ENCODE measurements at regions not wholly inside any gene's neighbourhood (a gene's known extent, or its start where the extent isn't known, plus 50 kb on each side); places are given as distances from the start of the nearest gene placed in this dataset.

GRCh38 chr11:105193260-105193659 lies 53.7 kb upstream of the CARD18 start:
- no peak for TF ChIP-seq EZH2phosphoT487 (IDR thresholded peaks at IDR 0.05; ENCODE audit: borderline replicate concordance)
- TF ChIP-seq, protein P1, sequence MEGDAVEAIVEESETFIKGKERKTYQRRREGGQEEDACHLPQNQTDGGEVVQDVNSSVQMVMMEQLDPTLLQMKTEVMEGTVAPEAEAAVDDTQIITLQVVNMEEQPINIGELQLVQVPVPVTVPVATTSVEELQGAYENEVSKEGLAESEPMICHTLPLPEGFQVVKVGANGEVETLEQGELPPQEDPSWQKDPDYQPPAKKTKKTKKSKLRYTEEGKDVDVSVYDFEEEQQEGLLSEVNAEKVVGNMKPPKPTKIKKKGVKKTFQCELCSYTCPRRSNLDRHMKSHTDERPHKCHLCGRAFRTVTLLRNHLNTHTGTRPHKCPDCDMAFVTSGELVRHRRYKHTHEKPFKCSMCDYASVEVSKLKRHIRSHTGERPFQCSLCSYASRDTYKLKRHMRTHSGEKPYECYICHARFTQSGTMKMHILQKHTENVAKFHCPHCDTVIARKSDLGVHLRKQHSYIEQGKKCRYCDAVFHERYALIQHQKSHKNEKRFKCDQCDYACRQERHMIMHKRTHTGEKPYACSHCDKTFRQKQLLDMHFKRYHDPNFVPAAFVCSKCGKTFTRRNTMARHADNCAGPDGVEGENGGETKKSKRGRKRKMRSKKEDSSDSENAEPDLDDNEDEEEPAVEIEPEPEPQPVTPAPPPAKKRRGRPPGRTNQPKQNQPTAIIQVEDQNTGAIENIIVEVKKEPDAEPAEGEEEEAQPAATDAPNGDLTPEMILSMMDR (conservative IDR thresholded peaks at IDR 0.05; ENCODE audit: low read length), result no peak
